H1 (cell line): ENCODE measurements at regions not wholly inside any gene's neighbourhood (a gene's known extent, or its start where the extent isn't known, plus 50 kb on each side); places are given as distances from the start of the nearest gene placed in this dataset.

Source experiments
- BRCA1 ChIP-seq: IDR thresholded peaks from 2 replicates; pipeline ENCODE4 v1.6.1; 2012; ENCODE audit warnings: low read depth, low read length, improper control_type of control experiment
- CBX8 ChIP-seq: fragments of 300-800, 300-1000 bp; sonication (generic); IDR thresholded peaks from 2 replicates; pipeline ENCODE4 v1.7.1; 2016; ENCODE audit warnings: low read depth, low read length, borderline replicate concordance
- EGR1 ChIP-seq: IDR thresholded peaks from 2 replicates; pipeline ENCODE4 v1.6.1; 2011; ENCODE audit warnings: low read depth, low read length, borderline replicate concordance
- EZH2 ChIP-seq: fragments of 200-600 bp; sonication (generic); IDR thresholded peaks from 2 replicates; pipeline ENCODE4 v1.7.1; 2012; ENCODE audit warnings: low read depth, mild to moderate bottlenecking, moderate library complexity, low read length, inconsistent platforms; ENCODE audit not compliant: severe bottlenecking
- POLR2A ChIP-seq, 2 experiments: IDR thresholded peaks; 1 replicate in 1 of 2; 2 replicates in 1 of 2; pipeline ENCODE4 v1.6.1; 2011; ENCODE audit warnings: low read depth in 2 of 2, low read length in 2 of 2, mild to moderate bottlenecking in 2 of 2; ENCODE audit errors: control extremely low read depth in 1 of 2
- POLR2AphosphoS5 ChIP-seq: IDR thresholded peaks from 2 replicates; pipeline ENCODE4 v1.6.1; 2011; ENCODE audit warnings: low read depth, low read length
- SUZ12 ChIP-seq: fragments of 200-600 bp; sonication (generic); IDR thresholded peaks from 2 replicates; pipeline ENCODE4 v1.6.1; 2012; ENCODE audit warnings: mild to moderate bottlenecking, inconsistent platforms, low read length, moderate library complexity, mixed read lengths
- YY1 ChIP-seq: IDR thresholded peaks from 2 replicates; pipeline ENCODE4 v1.6.1; 2011; ENCODE audit warnings: low read depth, mild to moderate bottlenecking, low read length
- TF ChIP-seq, protein P1 (sequence below), 3 experiments: IDR thresholded peaks; 1 replicate in 2 of 3; 2 replicates in 1 of 3; pipeline versions ENCODE4 v1.5.1 to v1.6.1; 2011; ENCODE audit warnings: low read length in 3 of 3, mild to moderate bottlenecking in 3 of 3, inconsistent platforms in 2 of 3, low read depth in 1 of 3, moderate library complexity in 1 of 3; ENCODE audit not compliant: insufficient read depth in 1 of 3; ENCODE audit errors: control extremely low read depth in 1 of 3
- TF ChIP-seq, protein P2 (sequence below): IDR thresholded peaks from 2 replicates; pipeline ENCODE4 v1.6.1; 2012; ENCODE audit warnings: inconsistent platforms
- TF ChIP-seq, protein P3 (sequence below): IDR thresholded peaks from 2 replicates; pipeline ENCODE4 v1.6.1; 2012; ENCODE audit warnings: inconsistent platforms

DNA sequence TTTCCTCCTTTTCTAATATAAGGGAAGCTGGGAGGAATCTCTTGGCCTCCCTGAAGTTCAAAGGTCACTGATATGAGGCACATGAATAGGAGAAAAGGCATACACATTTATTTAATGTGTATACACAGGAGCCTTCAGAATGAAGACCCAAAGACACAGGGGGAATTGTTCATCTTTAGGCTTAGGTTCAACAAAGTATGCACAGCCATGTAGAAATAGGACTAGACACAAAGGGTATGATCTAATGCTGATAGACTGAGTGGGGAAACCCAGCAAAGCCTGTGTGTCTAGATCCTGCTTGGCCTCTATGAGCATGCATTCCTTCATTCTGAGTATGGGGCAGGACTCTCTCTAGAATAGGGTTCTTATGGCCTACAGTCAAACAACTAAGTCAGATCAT lies 177.1 kb upstream of the RFC3 start:
- TF ChIP-seq, protein P1, sequence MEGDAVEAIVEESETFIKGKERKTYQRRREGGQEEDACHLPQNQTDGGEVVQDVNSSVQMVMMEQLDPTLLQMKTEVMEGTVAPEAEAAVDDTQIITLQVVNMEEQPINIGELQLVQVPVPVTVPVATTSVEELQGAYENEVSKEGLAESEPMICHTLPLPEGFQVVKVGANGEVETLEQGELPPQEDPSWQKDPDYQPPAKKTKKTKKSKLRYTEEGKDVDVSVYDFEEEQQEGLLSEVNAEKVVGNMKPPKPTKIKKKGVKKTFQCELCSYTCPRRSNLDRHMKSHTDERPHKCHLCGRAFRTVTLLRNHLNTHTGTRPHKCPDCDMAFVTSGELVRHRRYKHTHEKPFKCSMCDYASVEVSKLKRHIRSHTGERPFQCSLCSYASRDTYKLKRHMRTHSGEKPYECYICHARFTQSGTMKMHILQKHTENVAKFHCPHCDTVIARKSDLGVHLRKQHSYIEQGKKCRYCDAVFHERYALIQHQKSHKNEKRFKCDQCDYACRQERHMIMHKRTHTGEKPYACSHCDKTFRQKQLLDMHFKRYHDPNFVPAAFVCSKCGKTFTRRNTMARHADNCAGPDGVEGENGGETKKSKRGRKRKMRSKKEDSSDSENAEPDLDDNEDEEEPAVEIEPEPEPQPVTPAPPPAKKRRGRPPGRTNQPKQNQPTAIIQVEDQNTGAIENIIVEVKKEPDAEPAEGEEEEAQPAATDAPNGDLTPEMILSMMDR (IDR thresholded peaks at IDR 0.05; ENCODE audit: control extremely low read depth in 1 of 3, insufficient read depth in 1 of 3, low read depth in 1 of 3, low read length in 3 of 3), result no peak
- TF ChIP-seq EZH2 (no peak), POLR2AphosphoS5 (no peak), BRCA1 (no peak), CBX8 (no peak), YY1 (no peak), EGR1 (no peak), POLR2A (IDR thresholded peaks at IDR 0.05; ENCODE audit: control extremely low read depth in 1 of 2, low read depth in 2 of 2, low read length in 2 of 2) (no peak), SUZ12 (no peak)
- TF ChIP-seq, protein P2, sequence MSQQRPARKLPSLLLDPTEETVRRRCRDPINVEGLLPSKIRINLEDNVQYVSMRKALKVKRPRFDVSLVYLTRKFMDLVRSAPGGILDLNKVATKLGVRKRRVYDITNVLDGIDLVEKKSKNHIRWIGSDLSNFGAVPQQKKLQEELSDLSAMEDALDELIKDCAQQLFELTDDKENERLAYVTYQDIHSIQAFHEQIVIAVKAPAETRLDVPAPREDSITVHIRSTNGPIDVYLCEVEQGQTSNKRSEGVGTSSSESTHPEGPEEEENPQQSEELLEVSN, result no peak
- TF ChIP-seq, protein P3, sequence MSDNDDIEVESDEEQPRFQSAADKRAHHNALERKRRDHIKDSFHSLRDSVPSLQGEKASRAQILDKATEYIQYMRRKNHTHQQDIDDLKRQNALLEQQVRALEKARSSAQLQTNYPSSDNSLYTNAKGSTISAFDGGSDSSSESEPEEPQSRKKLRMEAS, result no peak
